ENCODE measurements at regions not wholly inside any gene's neighbourhood (a gene's known extent, or its start where the extent isn't known, plus 50 kb on each side); places are given as distances from the start of the nearest gene placed in this dataset.

GRCh38 chr12:88339966-88340365 is 197.9 kb downstream of the TMTC3 start:
- POLR2A ChIA-PET = no interaction called here
- Mint-ChIP-seq H3K9me3 (no peaks in the 10 kb centered on the region), H3K4me1 (no peaks in the 10 kb centered on the region), H3K36me3 (ENCODE audit: low read depth) (no peaks in the 10 kb centered on the region), H3K4me3 (no peak overlapping the region), H3K27ac (no peak overlapping the region), H3K27me3 (no peaks in the 10 kb centered on the region)
- no peak for TF ChIP-seq CTCF (IDR thresholded peaks at IDR 0.05)
- DNase-seq (no peak), ATAC-seq (ENCODE audit: low read depth) (no peak)
- intact Hi-C loops (cut with micrococcal nuclease) = no loop called here
- CTCF ChIA-PET = no interaction called here

GRCh38 chr12:88342251-88342806 is 200.2 kb downstream of the TMTC3 start:
- intact Hi-C loops (cut with micrococcal nuclease) = no loop called here
- ATAC-seq (ENCODE audit: low read depth) (no peak), DNase-seq (no peak)
- no peak overlapping the region for H3K27ac Mint-ChIP-seq
- H3K4me3 Mint-ChIP-seq = no peak overlapping the region
- H3K9me3 Mint-ChIP-seq = no peaks in the 10 kb centered on the region
- ChIA-PET POLR2A (no interaction called here), CTCF (no interaction called here)
- H3K4me1 Mint-ChIP-seq = no peaks in the 10 kb centered on the region
- no peak for TF ChIP-seq CTCF (IDR thresholded peaks at IDR 0.05)
- no peaks in the 10 kb centered on the region for H3K36me3 Mint-ChIP-seq (ENCODE audit: low read depth)
- H3K27me3 Mint-ChIP-seq = no peaks in the 10 kb centered on the region

GRCh38 chr12:88351146-88351545 is 209.0 kb downstream of the TMTC3 start:
- no peak for TF ChIP-seq CTCF (IDR thresholded peaks at IDR 0.05)
- H3K4me1 Mint-ChIP-seq = no peaks in the 10 kb centered on the region
- intact Hi-C loops (cut with micrococcal nuclease) = no loop called here
- POLR2A ChIA-PET = no interaction called here
- CTCF ChIA-PET = no interaction called here
- no peak for ATAC-seq (ENCODE audit: low read depth)
- peaks cover 4% of the 10 kb centered on the region for H3K9me3 Mint-ChIP-seq
- no peaks in the 10 kb centered on the region for H3K27me3 Mint-ChIP-seq
- no peak for DNase-seq
- no peaks in the 10 kb centered on the region for H3K36me3 Mint-ChIP-seq (ENCODE audit: low read depth)
- no peak overlapping the region for H3K4me3 Mint-ChIP-seq
- H3K27ac Mint-ChIP-seq = no peak overlapping the region

- peaks cover 6% of the 10 kb centered on the region for H3K9me3 Mint-ChIP-seq
- ATAC-seq (ENCODE audit: low read depth) = no peak
Measured at GRCh38 chr12:88354691-88355090, 212.6 kb downstream of the TMTC3 start.

GRCh38 chr12:88360343-88360742 is 218.2 kb downstream of the TMTC3 start:
- no peak overlapping the region for H3K4me3 Mint-ChIP-seq
- no peaks in the 10 kb centered on the region for H3K27me3 Mint-ChIP-seq
- no peaks in the 10 kb centered on the region for H3K4me1 Mint-ChIP-seq
- ChIA-PET POLR2A (no interaction called here), CTCF (no interaction called here)
- peaks cover 6% of the 10 kb centered on the region for H3K9me3 Mint-ChIP-seq
- H3K27ac Mint-ChIP-seq = no peak overlapping the region
- ATAC-seq (ENCODE audit: low read depth) (no peak), DNase-seq (no peak)
- intact Hi-C loops (cut with micrococcal nuclease) = no loop called here
- H3K36me3 Mint-ChIP-seq (ENCODE audit: low read depth) = no peaks in the 10 kb centered on the region
- no peak for TF ChIP-seq CTCF (IDR thresholded peaks at IDR 0.05)

More at GRCh38 chr12:88354691-88355090, 212.6 kb downstream of the TMTC3 start:
- no peak for TF ChIP-seq CTCF (IDR thresholded peaks at IDR 0.05)
- Mint-ChIP-seq H3K4me3 (no peak overlapping the region), H3K4me1 (no peaks in the 10 kb centered on the region), H3K27me3 (no peaks in the 10 kb centered on the region), H3K36me3 (ENCODE audit: low read depth) (no peaks in the 10 kb centered on the region), H3K27ac (no peak overlapping the region)
- intact Hi-C loops (cut with micrococcal nuclease) = no loop called here
- CTCF ChIA-PET = no interaction called here
- no peak for DNase-seq
- POLR2A ChIA-PET = no interaction called here
